Daoy (cell line): ENCODE measurements at regions not wholly inside any gene's neighbourhood (a gene's known extent, or its start where the extent isn't known, plus 50 kb on each side); places are given as distances from the start of the nearest gene placed in this dataset.
"Not testable (repeated sequence)": the region's sequence is repeated elsewhere in the genome, so short reads cannot be mapped to it uniquely, and the experiment has no call there.

Source experiments
- DNase-seq: peaks from one replicate; pipeline ENCODE4 v3.0.0-alpha.2; 2015; ENCODE audit warnings: low read depth

- DNase-seq: peak; percentile 74
Observed at GRCh38 chr6:6811128-6812009, 222.8 kb downstream of the LY86 start.

GRCh38 chr6:6812427-6812826 lies 223.9 kb downstream of the LY86 start:
- DNase-seq: no peak

DNA sequence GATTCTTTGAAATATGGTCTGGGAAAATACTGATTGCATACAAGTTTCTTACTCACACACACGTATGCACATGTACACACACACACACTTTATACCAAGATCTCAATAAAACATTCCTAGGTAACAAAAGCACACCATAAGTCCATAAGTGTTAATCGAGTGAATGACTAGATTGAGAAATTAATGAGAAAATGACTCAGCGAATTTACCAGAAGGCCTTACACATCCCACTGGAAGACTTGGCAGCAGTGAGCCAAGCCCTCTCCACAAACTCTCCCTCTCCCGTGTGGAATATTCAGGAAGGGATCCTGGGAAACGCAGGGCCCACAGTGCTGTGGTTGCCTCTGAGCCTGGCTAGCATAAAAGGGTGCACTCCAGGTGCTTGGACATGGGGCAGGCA lies 227.2 kb downstream of the LY86 start:
- DNase-seq: no peak

DNA sequence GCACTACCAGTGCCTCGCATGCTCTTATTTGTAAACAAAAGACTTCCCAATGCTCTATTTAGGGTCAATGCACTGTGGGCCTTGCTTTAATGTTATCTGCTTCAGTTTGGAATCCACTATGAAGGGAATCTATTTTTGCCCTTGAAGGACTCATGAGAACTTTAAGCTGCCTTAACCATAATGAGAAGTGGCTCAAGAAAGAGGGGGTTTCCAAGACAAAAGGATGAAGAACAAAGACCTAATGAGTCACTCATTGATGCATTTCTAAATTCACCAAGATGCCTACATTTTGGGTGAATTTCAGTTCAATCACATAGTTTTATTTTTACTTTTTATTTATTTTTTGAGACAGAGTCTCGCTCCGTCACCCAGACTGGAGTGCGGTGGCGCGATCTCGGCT lies 228.2 kb downstream of the LY86 start:
- DNase-seq: no peak

DNA sequence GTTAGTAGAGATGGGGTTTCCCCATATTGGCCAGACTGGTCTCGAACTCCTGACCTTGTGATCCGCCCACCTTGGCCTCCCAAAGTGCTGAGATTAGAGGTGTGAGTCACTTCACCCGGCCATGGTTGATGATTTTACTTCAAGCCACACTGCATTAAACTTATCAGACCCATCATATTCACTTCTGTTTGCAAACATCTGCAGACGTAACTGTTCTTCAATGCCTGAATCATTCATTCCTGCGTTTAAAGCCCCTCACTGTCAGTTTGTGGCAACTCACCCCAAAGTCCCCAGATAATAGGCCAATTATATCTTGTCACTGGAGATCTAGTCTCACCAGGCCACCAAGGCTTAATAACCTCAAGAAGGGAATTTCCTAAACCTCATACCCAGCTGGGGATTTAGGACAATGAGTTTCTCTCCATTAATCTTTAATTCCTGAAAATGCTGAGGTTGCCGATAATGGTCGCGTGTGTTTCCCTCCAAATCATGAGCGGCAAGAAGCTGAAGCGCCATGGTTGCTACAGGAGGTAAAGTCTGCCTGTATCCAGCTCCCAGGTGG lies 229.6 kb downstream of the LY86 start:
- no peak for DNase-seq

DNA sequence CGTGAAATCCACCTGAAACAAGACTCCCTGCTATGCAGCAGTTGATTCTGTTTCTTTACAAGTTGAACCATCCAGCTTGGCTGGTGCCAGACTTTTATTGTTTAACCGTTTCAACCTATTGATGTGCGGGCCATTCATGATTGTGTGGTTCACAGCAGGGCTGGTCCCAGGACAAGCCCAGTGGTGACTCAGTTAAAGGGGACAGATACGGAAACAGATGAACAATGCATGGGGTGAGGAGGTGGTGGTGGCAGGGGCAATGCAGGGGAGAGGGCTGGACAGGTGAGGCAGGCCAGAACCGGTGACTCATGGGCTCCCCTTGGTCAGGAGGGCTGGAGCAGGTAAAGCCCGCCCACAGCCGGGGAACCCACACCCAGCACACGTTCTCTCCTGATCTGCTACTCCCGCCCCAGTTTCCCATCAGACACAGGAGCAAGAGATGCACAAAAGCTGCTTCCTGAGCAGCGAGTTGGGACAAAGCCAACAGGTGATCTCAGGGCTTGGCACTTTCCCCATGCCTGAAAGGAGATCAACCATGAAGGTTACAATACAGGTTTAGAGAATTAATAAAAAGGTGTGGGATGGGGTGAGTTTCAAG lies 232.2 kb downstream of the LY86 start:
- DNase-seq: no peak

- no peak for DNase-seq
Observed at GRCh38 chr6:6821639-6822261, 233.2 kb downstream of the LY86 start.

GRCh38 chr6:6823030-6823429 lies 234.5 kb downstream of the LY86 start:
- no peak for DNase-seq

GRCh38 chr6:6823568-6824224 lies 235.2 kb downstream of the LY86 start:
- no peak for DNase-seq

DNA sequence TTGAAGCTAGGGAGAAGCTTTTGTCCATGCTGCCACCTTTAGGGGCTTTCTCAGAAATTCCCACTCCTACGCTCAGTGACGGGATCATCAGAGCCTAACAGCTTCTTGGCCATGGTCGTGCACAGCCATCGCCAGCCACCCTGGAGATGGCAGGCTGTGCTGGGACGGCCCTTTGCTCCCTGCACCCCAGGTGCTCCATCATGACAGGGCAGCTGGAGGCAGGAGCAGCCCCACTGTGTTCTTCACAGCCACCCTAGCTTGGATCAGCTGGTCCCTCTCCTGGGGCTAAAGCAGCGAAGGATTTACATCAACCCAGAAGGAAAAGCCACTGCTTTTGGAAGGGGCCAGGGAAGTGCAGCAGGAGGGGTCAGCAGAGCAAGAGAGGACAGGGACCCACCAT lies 235.9 kb downstream of the LY86 start:
- DNase-seq: no peak

DNA sequence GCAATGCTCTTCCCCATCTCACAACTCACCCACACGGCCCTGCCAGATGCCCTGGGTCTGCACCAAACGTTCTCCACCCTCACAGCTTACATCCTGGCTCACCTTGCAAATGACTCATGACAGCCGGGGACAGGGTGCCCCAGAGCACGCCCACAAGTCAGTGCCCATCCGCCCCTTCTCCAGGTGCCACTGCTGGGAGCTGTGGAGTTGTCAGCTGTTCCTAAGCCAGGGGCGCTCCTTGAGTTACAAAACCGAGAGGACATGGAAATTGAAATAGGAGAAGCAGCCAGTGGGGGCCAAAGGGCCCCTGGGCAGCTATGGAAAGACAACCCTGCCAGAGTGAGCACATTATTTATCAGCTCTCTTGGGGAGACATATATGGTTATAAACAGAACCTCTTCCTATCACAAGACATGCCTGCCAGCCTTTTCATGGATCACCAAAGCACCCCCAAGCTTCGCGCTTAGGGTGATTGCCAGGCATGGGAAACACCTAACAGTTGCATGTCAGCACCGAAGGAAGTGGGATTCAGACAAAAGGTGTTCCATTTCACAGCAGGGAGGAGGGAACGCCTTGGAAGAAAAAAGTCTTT lies 236.8 kb downstream of the LY86 start:
- peak; percentile 18 for DNase-seq

GRCh38 chr6:6826095-6826901 lies 237.8 kb downstream of the LY86 start:
- peak; percentile 81 for DNase-seq

DNA sequence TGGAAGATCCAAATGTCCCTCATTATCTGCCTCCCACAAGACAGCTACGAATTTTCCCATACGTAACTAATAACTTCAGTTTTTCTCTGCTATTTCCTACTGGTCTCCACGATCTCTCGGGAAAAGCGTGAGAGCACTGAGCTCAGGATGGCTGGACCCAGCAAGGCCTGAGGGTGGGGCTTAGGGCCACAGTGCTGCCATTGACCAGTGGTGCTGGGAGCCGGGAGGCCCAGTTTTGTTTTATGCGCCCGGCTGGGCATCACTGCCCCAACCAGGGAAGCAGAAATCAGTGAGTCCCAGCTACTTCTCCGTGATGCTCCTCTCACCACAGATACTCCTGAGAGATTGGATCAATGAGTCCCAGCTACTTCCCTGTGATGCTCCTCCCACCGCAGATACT lies 238.4 kb downstream of the LY86 start:
- DNase-seq: no peak

DNA sequence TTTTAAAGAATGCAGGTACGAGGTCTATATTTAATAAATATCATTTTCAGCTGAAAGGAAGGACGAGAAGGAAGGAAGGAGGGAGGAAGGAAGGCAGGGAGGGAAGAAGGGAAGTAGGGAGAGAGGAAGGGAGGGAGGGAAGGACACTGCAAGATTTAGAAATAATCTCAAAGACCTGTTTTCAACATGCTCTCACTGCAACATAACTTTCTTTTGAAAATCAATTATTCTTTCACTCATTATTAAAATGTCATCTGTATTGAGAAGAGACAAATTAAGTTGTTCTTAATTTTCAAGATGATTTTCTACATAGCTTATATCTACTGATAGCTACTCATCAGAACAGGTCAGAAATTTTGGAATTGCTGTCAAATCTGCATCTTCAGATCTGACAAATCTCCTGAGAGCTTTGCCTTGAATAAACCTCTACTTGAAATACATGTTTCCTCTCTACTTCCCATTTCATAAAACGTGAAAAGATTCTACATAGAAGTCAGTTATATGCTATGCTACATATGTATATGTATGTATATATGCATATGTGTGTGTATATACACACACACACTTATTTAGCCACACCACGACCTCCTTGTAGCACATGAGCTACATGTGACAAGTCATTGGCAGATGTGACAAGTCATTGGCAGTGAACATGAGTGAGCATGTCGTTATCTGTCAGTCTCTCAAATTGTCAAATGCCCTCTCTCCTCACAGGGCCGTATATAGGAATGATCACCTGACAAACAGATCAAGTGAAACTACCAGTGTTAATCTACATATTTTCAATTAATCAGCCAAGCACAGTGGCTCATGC lies 241.6 kb downstream of the LY86 start:
- DNase-seq: no peak

DNA sequence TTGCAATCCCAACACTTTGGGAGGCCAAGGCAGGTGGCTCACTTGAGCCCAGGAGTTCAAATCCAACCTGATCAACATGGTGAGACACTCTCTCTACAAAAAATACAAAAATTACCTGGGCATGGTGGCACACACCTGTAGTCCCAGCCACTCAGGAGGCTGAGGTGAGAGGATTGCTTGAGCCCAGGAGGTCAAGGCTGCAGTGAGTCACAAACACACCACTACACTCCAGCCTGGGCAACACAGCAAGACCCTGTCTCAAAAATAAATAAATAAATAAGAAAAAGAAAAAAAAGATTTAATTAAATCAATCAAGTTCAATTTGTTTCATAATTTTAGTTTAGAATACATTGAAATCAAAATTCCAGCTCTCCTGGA lies 242.2 kb downstream of the LY86 start:
- not testable (repeated sequence) for DNase-seq

DNA sequence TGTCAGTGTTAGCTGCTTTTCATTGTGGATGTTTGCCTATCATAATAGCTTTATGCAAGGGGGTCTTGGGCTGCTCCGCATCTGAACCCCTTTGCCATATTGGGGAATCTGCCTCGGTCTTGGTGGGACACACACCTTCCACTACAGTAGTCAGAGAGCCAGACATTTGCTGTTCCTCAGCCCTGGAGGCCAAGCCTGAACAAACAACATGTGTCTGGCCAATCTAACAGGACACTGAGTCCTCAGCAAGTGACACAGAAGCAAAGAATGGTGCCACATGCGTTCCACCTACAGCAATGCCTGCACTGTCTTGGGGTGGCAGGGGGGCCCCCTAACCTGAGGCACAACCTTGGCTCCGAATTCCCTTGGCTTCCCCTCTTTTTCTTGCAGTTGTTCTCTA lies 243.9 kb downstream of the LY86 start:
- no peak for DNase-seq

- peak; percentile 62 for DNase-seq
Observed at GRCh38 chr6:6834356-6835222, 246.1 kb downstream of the LY86 start.

DNA sequence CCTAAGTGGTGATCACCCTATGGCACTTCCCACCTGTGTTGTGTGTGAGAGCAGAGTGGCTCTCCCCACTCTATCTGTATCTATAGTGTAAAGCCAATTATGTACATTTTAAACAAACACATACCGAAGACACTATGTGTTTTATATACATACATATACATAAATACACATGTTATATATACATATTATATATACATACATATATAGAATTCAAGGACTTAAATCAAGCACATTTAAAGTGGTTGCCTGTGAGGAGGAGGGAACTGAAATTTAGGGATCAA lies 246.6 kb downstream of the LY86 start:
- DNase-seq: no peak
